ENCODE measurements at regions not wholly inside any gene's neighbourhood (a gene's known extent, or its start where the extent isn't known, plus 50 kb on each side); places are given as distances from the start of the nearest gene placed in this dataset.

DNA sequence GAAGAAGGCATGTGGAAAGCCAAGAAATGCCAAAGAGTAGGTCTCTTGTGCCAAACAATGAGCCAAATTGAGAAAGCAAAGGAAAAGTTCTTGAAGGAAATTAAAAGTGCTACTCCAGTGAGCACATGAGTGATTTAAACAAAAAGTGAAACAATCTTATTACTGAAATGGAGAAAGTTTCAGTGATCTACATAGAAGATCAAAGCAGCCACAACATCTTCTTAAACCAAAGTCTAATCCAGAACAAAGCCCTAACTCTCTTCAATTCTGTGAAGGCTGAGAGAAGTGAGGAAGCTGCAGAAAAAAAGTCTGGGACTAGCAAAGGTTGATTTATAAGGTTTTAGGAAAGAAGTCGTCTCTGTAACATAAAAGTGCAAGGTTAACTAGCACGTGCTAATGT is 259.6 kb downstream of the FLRT2 start:
- DNase-seq (ENCODE audit: low read depth in 2 of 2), result no peak

DNA sequence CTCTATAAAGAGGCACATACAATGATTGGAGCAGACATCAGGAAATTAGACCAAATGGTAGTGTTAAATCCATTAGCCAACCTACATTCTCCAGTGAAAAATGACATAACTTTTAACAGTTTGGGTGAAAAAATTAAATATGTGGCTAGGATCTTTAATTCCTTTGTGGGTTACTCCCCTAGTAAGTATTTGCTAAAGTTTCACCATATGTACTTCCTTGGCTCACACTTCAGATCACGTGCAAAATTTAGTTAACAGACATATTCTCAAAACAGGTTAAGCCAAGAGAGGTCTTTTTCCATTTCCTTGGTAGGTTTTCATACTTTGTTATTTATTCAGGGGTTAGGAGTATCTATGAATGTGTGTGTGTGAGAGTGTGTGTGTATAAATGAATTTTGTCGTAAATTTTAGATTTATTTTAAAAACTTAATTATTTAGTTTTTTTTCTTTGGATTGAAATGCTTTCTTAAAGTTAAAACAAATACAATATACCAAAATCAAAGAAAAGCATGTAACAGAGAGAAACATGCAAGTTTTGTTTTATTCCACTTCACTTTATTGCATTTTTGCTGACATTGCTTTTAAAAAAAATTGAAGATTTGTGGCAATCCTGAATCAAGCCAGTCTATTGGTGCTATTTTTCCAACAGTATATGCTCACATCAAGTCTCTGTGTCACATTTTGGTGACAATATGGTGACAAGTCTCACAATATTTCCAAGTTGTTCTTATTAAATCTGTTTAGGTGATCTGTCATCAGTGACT is 258.7 kb downstream of the FLRT2 start:
- no peak for DNase-seq (ENCODE audit: low read depth in 2 of 2)

DNA sequence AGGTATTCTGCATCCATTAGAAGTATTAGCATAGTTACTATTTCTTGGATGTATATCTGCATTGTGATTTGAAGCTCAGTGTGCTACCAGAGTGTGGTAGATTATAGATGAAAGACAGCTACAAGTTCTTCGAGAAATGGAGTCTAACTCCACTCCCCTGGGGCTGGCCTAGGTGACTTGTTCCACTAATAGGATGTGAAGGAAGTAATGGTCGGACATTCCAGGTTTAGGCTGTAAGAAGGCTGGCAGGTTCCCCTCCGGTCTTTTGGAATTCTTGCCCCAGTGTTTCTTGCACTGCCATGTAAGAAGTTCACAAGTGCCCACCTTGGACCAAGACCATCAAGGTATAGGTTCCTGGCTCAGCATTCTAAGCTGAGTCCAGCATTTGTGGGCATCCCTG is 236.4 kb downstream of the FLRT2 start:
- no peak for DNase-seq (ENCODE audit: low read depth in 2 of 2)

DNA sequence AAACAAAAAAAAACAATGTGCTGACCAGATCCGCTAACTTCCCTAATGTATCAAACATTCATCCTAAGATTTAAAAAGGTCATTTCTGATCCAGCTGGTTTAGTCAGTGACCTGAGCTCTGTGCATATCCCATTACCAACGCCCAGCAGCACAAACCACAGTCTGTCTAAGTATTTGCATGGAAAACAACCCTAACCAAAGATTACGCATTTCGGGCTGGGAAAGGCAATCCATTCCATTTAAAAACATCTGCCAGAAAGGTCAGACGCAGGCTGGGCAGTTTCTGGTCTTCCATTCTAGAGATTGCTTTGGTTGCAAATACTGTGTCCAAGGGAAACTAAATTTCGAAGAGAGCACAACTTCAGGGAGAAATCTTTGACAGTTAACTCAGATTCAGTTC is 234.9 kb downstream of the FLRT2 start:
- DNase-seq (ENCODE audit: low read depth in 2 of 2), result no peak

DNA sequence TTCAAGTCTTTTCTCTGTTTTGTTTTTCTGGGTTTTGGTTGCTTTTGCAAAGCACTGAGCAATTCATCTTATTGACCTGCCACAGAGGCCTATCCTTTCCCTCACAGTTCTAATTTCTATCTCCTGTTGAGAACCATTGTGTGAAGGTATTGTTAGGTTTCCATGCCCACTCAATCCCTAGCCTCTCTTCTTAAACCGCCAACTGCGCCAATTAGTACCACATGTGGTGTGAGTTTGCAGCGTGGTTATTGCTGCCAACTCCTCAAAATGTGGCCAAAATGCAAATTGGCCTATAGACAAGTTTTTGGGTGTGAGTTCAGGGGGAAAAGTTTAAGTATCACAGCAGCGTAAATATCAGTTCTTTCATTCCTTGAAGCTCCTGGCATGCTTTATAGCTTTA is 232.6 kb downstream of the FLRT2 start:
- DNase-seq (ENCODE audit: low read depth in 2 of 2), result no peak

DNA sequence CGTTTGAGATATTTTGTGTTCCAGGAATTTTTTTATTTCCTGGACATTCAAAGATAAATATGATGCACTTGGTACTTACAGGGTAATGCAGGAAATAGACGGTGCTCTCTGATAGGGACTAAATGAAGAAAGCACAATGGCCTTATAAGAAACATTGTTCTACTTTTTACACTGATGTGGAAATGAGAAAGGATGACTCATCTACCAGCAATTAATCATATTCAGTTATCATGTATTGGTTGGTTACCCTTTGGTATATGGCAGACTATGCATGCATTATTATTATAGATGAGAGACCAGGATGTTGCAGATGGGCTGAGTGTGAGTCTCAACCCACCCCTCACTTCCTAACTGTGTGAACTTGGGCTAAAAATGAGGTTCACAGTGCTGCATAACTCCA is 222.2 kb downstream of the FLRT2 start:
- DNase-seq (ENCODE audit: low read depth in 2 of 2), result no peak

DNA sequence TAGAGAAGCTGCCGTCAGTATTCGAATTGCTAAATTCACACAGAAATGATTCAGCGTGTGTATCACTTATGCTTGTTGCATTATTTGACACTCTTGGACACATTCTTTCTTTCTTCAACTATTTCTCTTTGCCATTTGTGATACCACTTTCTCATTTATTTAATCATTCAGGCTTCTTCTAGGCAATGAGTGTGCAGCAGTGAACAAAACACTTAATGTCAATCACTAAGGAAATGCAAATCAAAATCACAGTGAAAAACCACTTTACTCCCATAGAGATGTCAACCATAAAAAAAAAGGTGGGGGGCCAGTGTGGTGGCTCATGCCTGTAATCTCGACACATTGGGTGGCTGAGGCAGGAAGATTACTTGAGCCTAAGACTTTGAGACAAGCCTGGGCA is 214.6 kb downstream of the FLRT2 start:
- DNase-seq (ENCODE audit: low read depth in 2 of 2), result no peak

DNA sequence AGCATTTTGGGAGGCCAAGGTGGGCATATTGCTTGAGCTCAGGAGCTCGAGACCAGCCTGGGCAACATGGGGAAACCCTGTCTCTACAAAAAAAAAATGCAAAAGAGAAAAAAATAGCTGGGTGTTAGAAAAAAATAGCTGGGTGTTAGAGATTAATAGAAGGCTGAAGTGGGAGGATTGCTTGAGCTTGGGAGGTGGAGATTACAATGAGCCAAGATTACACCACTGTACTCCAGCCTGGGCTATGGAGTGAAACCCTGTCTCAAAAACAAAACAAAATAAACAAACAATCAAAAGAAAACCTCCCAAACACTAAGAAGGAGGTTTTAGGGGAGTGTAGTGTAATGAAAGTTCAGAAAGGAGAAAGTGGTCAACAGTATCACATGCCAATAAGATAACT is 202.1 kb downstream of the FLRT2 start:
- no peak for DNase-seq (ENCODE audit: low read depth in 2 of 2)

DNA sequence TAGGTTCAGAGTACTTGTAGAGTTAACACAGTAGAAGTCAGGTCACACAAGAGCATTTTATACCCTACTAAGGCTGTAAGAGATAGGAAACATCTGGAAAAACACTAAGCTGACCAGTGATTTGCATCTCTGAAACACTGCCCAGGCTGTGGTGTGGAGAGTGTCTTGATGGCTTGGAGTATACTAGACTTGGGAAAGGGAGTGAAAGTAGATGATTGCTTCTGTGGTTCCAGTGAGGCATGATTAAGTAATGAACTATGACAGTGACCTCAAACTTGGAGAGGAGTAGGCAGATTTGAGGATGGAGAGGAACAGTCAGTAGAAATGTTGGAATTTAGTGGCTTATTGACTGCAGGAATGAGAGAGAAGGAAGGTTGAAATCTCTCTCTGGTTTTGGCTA is 201.2 kb downstream of the FLRT2 start:
- no peak for DNase-seq (ENCODE audit: low read depth in 2 of 2)

DNA sequence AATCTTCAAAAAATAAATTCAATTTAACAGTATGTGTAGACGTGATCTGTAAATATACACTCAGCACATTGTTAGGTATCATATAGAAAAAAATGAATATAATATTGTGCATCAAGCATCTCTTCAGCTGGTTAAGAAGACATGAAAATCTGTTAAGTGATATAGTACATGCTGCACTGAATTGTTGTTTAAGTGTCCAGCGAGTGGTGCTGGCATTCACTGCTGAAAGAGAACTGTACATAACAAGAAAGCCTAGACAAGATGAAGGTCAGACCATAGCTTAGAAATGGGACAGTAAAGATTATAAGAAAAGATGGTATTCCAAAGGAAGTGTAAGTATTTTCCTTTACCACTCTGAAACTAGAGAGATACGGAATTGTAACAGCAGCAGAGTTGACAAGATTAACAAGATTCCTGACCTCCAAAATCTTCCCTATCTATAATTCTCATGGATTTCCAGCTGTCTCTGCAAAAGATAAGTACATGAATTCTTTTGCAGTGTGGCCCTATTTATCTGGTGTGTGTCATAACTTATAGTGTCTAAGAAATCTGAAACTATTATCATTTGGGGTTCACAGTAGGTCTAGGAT is 198.6 kb downstream of the FLRT2 start:
- DNase-seq (ENCODE audit: low read depth in 2 of 2), result no peak

DNA sequence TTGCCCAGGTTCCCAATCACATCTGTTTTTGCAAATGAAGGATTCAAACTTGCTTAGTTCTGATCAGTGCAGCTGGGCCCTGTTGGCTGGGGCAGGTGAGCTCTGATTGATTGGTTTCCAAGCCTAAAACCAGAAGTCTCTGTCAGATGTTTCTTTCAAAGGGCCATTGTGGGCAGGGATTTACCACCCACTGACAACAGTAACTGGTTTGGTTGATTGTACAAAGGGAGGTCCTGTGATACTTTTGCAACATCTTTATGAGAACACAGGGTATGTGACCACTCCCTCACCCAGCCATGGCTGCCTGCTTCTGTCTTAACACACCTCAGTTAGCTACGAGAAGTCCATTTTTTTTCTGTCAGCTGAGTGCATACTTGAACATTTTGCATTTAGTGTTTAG is 184.1 kb downstream of the FLRT2 start:
- DNase-seq (ENCODE audit: low read depth in 2 of 2), result no peak

DNA sequence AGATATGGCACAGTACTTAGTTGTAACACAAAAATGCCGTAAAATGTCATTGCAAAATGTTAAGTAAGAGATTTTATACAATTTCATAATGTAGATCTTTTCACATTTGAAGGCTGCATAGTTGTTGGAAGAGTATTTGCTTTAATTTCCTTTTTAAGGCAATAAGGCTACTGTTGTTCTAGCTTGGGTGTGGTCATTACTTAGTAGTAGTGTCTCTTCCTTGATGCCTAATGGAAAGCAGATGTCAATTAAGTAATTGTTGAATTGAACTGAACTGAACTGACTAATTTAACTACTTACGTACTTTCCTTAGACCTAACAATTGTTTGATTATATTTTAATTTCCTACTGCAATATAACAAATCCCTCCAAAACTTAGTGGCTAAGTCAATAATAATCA is 181.7 kb downstream of the FLRT2 start:
- no peak for DNase-seq (ENCODE audit: low read depth in 2 of 2)

Measured in stimulated activated CD4-positive, alpha-beta T cell treated with anti-CD3 and anti-CD28 coated beads, Interleukin-4, amount 100 ng/mL, for 48 hours (primary cell).